ENCODE measurements at regions not wholly inside any gene's neighbourhood (a gene's known extent, or its start where the extent isn't known, plus 50 kb on each side); places are given as distances from the start of the nearest gene placed in this dataset.

DNA sequence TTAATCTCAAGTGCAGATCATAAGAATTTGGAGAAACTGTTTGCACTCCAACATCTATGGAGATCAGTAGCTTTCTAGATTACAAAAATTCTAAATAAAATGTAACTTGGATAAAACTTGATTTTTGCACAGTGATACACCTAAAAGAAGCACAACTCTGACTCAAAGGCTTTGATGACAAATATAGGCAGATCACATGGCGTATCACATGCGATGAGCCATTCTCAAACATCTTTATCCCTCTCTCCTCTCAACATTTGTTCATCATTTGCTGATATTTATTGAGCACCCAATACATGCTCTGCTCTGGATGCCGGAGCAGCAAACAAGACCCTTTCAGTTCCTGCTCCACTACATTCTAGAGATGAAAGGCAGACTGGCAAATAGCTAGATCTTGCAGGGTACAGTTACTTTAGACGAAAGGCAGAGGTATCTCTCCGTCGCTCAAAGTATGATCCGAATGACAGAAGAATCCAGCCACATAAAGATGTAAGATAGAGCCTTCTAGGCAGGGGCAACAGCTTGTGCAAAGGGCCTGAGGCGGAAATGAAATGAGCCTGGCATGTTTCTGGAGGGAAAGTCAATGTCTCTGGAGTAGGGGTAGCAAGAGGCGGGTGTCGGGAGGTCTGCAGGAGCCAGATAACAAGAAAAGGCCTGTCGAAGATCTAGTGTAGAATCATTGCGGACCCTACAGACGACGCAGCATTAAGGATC, 145.8 kb upstream of the ERRFI1 start:
- ATAC-seq (no peak), DNase-seq (no peak)
- intact Hi-C loops (cut with DNase I, micrococcal nuclease), result no loop called here
- no peaks in the 10 kb centered on the region for H3K9me3 ChIP-seq
- H3K36me3 ChIP-seq (ENCODE audit: low read depth), result no peaks in the 10 kb centered on the region
- no peak overlapping the region for H3K4me3 ChIP-seq
- peaks cover 18% of the 10 kb centered on the region for H3K4me1 ChIP-seq (ENCODE audit: low read depth)
- no peak for TF ChIP-seq CTCF (IDR thresholded peaks at IDR 0.05)

- TF ChIP-seq CTCF (IDR thresholded peaks at IDR 0.05), result no peak
- ATAC-seq (peak; percentile 46), DNase-seq (peak in 2 of 3 donors; percentile 35 to 61)
- intact Hi-C loops (cut with DNase I, micrococcal nuclease), result no loop called here
- no peaks in the 10 kb centered on the region for H3K36me3 ChIP-seq (ENCODE audit: low read depth)
- no peak overlapping the region for H3K4me3 ChIP-seq
- no peaks in the 10 kb centered on the region for H3K9me3 ChIP-seq
- H3K4me1 ChIP-seq (ENCODE audit: low read depth), result peaks cover 18% of the 10 kb centered on the region
These were observed 144.1 kb upstream of the ERRFI1 start for GRCh38 chr1:8170059-8170835.

DNA sequence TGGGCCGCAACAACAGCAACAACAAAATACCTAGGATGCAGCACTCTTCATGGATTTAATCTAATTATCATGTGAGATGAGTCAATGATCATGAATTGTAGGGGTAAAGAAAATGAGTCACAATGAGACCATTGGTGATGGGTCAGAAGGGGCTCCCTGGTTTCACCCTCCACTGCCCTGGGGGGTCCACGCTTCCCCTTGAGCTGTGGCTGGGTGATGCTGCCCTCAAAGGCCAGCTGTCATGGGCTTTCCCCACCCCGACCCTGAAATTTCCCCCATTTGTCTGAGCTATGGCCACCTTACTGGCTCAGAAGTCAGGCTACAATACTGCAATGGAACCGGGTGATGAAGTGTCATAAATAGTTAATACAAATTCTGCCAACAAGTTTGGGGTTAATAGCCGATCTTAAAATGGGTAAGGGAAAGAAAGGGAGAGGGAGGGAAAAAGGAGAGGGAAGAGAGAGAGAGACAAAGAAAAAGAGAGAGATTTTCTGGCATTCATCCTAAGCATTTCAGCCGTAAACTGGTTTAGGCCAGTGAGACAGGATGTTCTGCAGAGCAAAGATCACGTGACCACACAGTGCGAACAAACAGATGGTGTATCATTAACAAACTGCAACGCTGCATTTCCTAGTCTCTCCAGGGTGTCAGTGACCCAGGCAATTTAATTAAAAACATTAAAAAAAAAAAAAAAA, 143.4 kb upstream of the ERRFI1 start:
- intact Hi-C loops (cut with DNase I, micrococcal nuclease), result no loop called here
- no peak overlapping the region for H3K4me3 ChIP-seq
- ATAC-seq, result peak; percentile 95
- TF ChIP-seq CTCF (IDR thresholded peaks at IDR 0.05), result no peak
- peaks cover 14% of the 10 kb centered on the region for H3K4me1 ChIP-seq (ENCODE audit: low read depth)
- H3K36me3 ChIP-seq (ENCODE audit: low read depth), result no peaks in the 10 kb centered on the region
- peak in 1 of 3 donors; percentile 84 for DNase-seq
- H3K9me3 ChIP-seq, result no peaks in the 10 kb centered on the region

- no peak for ATAC-seq
- no peaks in the 10 kb centered on the region for H3K36me3 ChIP-seq (ENCODE audit: low read depth)
- peaks cover 14% of the 10 kb centered on the region for H3K4me1 ChIP-seq (ENCODE audit: low read depth)
- no peak overlapping the region for H3K4me3 ChIP-seq
- DNase-seq, result no peak
- TF ChIP-seq CTCF (IDR thresholded peaks at IDR 0.05), result no peak
- intact Hi-C loops (cut with DNase I, micrococcal nuclease), result no loop called here
- H3K9me3 ChIP-seq, result no peaks in the 10 kb centered on the region
These were observed 141.8 kb upstream of the ERRFI1 start for GRCh38 chr1:8167936-8168335.

DNA sequence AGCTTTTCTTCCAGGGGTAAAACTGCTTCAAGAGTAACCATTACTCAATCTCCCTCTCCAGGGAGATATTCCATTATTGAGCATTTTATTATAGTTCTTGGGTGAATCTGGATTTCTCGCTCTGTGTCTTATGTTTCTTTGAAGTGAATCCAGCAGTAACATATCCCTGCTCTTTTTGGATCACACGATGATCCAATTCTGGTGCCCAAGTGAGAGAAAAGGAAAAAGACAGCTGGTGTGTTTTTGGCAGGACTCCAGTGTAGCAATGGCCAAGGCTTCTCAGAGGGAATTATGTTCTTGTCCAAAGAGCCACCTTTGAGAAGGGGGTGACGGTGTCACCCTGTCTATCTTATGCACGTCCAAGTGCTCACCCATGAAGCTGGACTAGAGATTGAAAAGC, 140.3 kb upstream of the ERRFI1 start:
- ATAC-seq, result no peak
- Histone ChIP-seq H3K36me3 (ENCODE audit: low read depth) (no peaks in the 10 kb centered on the region), H3K4me1 (ENCODE audit: low read depth) (peaks cover 14% of the 10 kb centered on the region), H3K4me3 (no peak overlapping the region), H3K9me3 (no peaks in the 10 kb centered on the region)
- intact Hi-C loops (cut with DNase I, micrococcal nuclease), result no loop called here
- TF ChIP-seq CTCF (IDR thresholded peaks at IDR 0.05), result no peak
- DNase-seq, result no peak
